DOHH2 (cell line): ENCODE measurements at regions not wholly inside any gene's neighbourhood (a gene's known extent, or its start where the extent isn't known, plus 50 kb on each side); places are given as distances from the start of the nearest gene placed in this dataset.

Experiments
- CTCF ChIP-seq: fragments of 200-600 bp; sonication (generic); IDR thresholded peaks from one replicate; pipeline ENCODE4 v1.5.1; 2014; ENCODE audit warnings: antibody characterized with exemption, mild to moderate bottlenecking, low read depth, low read length; ENCODE audit not compliant: poor library complexity, severe bottlenecking
- EZH2phosphoT487 ChIP-seq: fragments of 200-600 bp; sonication (generic); IDR thresholded peaks from 2 replicates; pipeline ENCODE4 v1.6.1; 2017; ENCODE audit warnings: borderline replicate concordance, mild to moderate bottlenecking, antibody characterized with exemption, low read length, moderate library complexity, mixed read lengths

DNA sequence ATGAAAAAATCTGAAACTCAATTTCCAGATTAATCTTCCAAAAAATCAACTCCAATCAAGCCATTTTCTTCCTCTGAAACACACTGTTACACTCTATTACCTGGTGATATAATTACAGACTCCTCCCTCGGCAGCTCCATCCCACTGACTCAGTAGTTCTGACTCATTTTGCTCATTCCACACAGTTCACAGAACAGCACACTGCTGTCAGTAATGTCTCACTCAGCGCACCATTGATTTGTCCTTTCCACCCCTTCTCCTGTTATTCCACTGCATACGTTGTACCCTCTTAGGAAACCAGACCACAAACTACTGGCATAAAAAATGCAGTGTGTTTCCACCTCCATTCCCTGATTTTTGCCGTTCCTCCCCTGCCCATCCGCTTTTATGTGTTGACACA, 212.7 kb downstream of the SLIT2 start:
- no peak for TF ChIP-seq CTCF
- no peak for TF ChIP-seq EZH2phosphoT487
